HFF-Myc (cell line): ENCODE measurements at regions not wholly inside any gene's neighbourhood (a gene's known extent, or its start where the extent isn't known, plus 50 kb on each side); places are given as distances from the start of the nearest gene placed in this dataset.

Experiments
- DNase-seq: peaks from one replicate; pipeline ENCODE4 v3.0.0-alpha.2; 2011; ENCODE audit warnings: low read depth; ENCODE audit errors: extremely low read depth
- H3K4me3 ChIP-seq: replicated peaks from 2 replicates; pipeline ENCODE4 v1.5.1; 2011; ENCODE audit warnings: low read depth, mild to moderate bottlenecking, control low read depth, low read length
- TF ChIP-seq, protein P1 (sequence below): IDR thresholded peaks from 2 replicates; pipeline ENCODE4 v1.5.1; 2012; ENCODE audit warnings: mild to moderate bottlenecking, low read depth, low read length, control low read depth; ENCODE audit errors: missing control alignments

- TF ChIP-seq, protein P1, sequence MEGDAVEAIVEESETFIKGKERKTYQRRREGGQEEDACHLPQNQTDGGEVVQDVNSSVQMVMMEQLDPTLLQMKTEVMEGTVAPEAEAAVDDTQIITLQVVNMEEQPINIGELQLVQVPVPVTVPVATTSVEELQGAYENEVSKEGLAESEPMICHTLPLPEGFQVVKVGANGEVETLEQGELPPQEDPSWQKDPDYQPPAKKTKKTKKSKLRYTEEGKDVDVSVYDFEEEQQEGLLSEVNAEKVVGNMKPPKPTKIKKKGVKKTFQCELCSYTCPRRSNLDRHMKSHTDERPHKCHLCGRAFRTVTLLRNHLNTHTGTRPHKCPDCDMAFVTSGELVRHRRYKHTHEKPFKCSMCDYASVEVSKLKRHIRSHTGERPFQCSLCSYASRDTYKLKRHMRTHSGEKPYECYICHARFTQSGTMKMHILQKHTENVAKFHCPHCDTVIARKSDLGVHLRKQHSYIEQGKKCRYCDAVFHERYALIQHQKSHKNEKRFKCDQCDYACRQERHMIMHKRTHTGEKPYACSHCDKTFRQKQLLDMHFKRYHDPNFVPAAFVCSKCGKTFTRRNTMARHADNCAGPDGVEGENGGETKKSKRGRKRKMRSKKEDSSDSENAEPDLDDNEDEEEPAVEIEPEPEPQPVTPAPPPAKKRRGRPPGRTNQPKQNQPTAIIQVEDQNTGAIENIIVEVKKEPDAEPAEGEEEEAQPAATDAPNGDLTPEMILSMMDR, result no peak
- DNase-seq, result no peak
- no peak overlapping the region for H3K4me3 ChIP-seq
Measured at GRCh38 chr10:47178537-47179290, 121.3 kb upstream of the GDF10 start.

GRCh38 chr10:47179291-47179647 is 120.7 kb upstream of the GDF10 start:
- H3K4me3 ChIP-seq, result no peak overlapping the region
- DNase-seq, result no peak
- TF ChIP-seq, protein P1, result no peak

DNA sequence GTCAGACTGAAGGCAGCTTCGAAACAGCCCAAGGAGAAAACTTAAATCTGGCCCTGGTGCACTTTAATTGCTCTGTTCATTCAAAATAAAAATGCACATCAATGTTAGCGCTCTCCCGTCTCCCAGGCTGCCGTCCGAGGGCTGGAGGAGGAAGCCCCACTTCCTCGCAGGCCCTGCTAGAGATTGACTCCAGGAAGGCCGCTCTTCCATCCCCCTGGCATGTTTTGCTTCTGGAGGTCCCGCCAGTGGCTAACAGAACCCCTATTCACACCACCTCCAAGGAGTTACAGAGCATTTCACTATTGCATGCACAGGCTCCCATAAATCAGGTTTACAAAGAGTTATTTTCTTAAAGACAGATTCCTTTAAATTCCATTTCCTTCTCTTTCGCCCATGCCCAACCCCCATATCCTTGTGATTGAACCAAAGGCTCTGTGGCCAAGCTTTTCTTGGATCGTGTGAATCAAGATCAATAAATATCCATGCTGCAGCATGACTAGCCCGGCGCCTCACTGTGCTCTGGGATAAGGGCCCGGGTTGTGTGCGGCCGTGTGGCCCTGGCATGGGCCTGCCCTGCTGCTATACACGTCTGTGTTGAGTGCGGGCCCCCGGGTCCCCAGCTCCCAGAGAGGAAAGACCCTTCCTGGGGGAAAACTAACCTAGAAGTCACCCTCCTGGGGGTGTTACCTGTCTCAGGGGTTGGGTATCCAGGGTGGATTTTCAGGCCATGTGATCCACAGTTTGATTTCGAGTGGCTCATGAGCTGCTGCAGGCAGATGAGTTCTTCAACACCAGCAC is 118.7 kb upstream of the GDF10 start:
- DNase-seq, result no peak
- TF ChIP-seq, protein P1, result no peak
- H3K4me3 ChIP-seq, result no peak overlapping the region

DNA sequence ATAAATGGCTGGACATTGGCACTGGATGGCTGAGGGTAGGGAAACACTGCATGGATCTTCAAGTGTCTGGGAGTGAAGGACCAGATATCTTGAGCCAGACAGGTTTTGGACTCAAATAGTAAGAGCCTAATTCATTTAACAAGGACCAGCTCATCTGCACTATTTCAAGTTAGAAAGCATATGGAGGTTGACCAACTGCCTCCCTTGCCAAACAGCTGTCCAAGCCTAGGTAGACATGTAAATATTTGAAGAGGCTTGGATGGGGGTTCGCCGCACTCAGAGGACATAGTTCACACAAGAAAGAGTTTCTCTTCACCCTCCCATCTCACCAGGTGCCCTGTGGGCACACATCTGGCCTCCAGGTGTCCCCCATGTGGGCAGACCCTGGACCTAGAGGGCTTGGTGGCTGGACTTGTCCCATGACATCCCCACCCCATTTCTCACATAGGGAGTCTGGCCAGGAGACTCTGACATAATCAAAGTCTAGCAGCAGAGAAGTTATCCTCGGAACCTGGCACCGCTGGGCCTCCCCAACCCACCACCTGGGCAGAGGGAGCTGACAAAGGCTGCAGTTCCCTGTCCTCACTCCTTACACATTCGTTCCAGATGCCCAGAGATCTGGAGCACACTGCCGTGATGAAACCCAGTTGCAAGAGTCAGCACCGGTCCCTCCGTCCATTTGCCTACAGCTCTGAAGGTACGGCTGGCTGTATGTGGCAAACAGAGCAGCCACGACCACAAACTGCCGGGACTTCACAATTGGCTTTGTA is 116.9 kb upstream of the GDF10 start:
- DNase-seq, result no peak
- TF ChIP-seq, protein P1, result no peak
- no peak overlapping the region for H3K4me3 ChIP-seq

DNA sequence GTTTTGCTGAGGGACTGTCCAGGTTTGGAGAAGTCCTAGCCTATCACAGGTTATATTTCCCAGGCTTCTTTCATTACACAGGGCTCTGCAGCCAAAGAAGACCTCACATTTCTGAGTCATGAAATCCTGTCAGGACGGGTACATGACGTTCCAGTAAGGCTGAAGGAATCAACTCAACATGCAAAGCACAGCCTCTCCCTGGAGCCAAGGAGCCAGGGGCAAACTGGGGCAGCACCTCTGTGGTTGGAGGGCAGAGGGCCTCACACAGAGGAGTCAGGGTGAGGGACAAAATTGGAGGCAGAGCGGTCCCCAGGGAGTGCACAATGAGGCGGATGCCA is 116.3 kb upstream of the GDF10 start:
- TF ChIP-seq, protein P1, result no peak
- no peak overlapping the region for H3K4me3 ChIP-seq
- DNase-seq, result no peak

GRCh38 chr10:47184273-47184672 is 115.7 kb upstream of the GDF10 start:
- DNase-seq, result no peak
- no peak overlapping the region for H3K4me3 ChIP-seq
- TF ChIP-seq, protein P1, result no peak
